ENCODE measurements at regions not wholly inside any gene's neighbourhood (a gene's known extent, or its start where the extent isn't known, plus 50 kb on each side); places are given as distances from the start of the nearest gene placed in this dataset.

DNA sequence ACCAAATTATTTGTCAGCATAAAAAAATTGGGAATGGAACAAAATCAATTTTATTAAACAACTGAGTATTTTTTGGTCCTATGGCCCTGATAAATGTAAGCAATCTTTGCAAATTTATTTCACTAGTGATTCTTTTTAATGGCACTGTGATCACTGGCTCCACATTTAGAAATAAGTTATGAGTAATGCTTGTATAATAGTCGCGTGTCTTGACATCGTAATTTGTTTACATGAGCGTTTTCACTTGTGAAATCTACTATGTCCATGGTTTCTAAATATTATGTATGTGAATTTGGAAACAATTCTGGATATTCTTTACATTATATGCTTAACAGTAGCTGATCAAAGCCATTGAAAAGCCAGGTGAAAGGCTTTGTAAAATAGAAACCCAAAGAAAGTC lies 817.5 kb downstream of the EFNA5 start:
- no peaks in the 10 kb centered on the region for H3K79me1 ChIP-seq (ENCODE audit: low read depth in 1 of 2, low read length in 2 of 2)
- ATAC-seq (ENCODE audit: low read depth) (peak; percentile 29; the same call in 1 of the 2 replicates), DNase-seq (peak; percentile 9)
- no peak overlapping the region for H3K14ac ChIP-seq (replicated peaks; ENCODE audit: low read depth, low read length)
- ChIA-PET CTCF (no interaction called here), POLR2A (ENCODE audit: unreplicated experiment) (no interaction called here)
- BruUV-seq (replicated peaks) = no TSS peak
- dilution Hi-C loops (cut with HindIII; ENCODE audit: low sequenced_read_pairs, unreplicated experiment) = no loop called here
- H3K4me3 ChIP-seq (ENCODE audit: insufficient read depth, low read depth, low read length) = no peak overlapping the region
- no peak overlapping the region for H4K91ac ChIP-seq (ENCODE audit: insufficient read depth, low read depth, low read length)
- in situ Hi-C loops (cut with MboI; ENCODE audit: low sequenced_read_pairs) = no loop called here
- no peak overlapping the region for H4K8ac ChIP-seq (ENCODE audit: low read depth in 2 of 2, low read length in 2 of 2)
- H2AK5ac ChIP-seq (ENCODE audit: low read depth, low read length) = no peak overlapping the region
- H4K5ac ChIP-seq (ENCODE audit: low read depth, low read length) = no peak overlapping the region
- H3K23ac ChIP-seq (ENCODE audit: low read depth, low read length) = no peak overlapping the region
- intact Hi-C loops (cut with micrococcal nuclease) = no loop called here
- no peaks in the 10 kb centered on the region for H3K4me1 ChIP-seq (ENCODE audit: control insufficient read depth, insufficient read depth, low read length)
- H2BK15ac ChIP-seq (ENCODE audit: low read depth, low read length) = no peak overlapping the region
- H2AFZ ChIP-seq (replicated peaks; ENCODE audit: low read length, poor library complexity) = no peak overlapping the region
- no peak overlapping the region for H3K18ac ChIP-seq (ENCODE audit: low read depth, low read length)
- H2BK20ac ChIP-seq (ENCODE audit: low read depth, low read length) = no peak overlapping the region
- H3K27ac ChIP-seq (ENCODE audit: insufficient read depth, low read length) = no peak overlapping the region
- no peak overlapping the region for H3K4me2 ChIP-seq (ENCODE audit: low read depth, low read length)
- H3K27me3 ChIP-seq (ENCODE audit: control insufficient read depth, insufficient read depth, low read length) = no peaks in the 10 kb centered on the region
- no peaks in the 10 kb centered on the region for H3K36me3 ChIP-seq (ENCODE audit: control insufficient read depth, insufficient read depth, low read length)
- H2BK120ac ChIP-seq (ENCODE audit: low read depth, low read length) = no peak overlapping the region
- no peak overlapping the region for H3K4ac ChIP-seq (ENCODE audit: low read depth, low read length)
- no peak overlapping the region for H2AK9ac ChIP-seq (replicated peaks; ENCODE audit: low read depth, low read length, poor library complexity)
- no peak overlapping the region for H2BK5ac ChIP-seq (ENCODE audit: low read depth, low read length, poor library complexity, severe bottlenecking)
- H3K56ac ChIP-seq (ENCODE audit: extremely low read depth, insufficient read depth, low read length) = no peak overlapping the region
- no peaks in the 10 kb centered on the region for H4K20me1 ChIP-seq (ENCODE audit: insufficient read depth, low read length)
- H3K9ac ChIP-seq (ENCODE audit: low read depth, low read length) = no peak overlapping the region
- H3K9me3 ChIP-seq (ENCODE audit: control insufficient read depth, insufficient read depth, low read length) = no peaks in the 10 kb centered on the region
- no peaks in the 10 kb centered on the region for H3K9me1 ChIP-seq (ENCODE audit: insufficient read depth, low read length)
- TF ChIP-seq, protein P1, sequence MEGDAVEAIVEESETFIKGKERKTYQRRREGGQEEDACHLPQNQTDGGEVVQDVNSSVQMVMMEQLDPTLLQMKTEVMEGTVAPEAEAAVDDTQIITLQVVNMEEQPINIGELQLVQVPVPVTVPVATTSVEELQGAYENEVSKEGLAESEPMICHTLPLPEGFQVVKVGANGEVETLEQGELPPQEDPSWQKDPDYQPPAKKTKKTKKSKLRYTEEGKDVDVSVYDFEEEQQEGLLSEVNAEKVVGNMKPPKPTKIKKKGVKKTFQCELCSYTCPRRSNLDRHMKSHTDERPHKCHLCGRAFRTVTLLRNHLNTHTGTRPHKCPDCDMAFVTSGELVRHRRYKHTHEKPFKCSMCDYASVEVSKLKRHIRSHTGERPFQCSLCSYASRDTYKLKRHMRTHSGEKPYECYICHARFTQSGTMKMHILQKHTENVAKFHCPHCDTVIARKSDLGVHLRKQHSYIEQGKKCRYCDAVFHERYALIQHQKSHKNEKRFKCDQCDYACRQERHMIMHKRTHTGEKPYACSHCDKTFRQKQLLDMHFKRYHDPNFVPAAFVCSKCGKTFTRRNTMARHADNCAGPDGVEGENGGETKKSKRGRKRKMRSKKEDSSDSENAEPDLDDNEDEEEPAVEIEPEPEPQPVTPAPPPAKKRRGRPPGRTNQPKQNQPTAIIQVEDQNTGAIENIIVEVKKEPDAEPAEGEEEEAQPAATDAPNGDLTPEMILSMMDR (conservative IDR thresholded peaks at IDR 0.05; ENCODE audit: low read depth, low read length) = no peak
- TF ChIP-seq ELK1 (IDR thresholded peaks at IDR 0.05; ENCODE audit: borderline replicate concordance, low read depth, low read length) (no peak), FOS (IDR thresholded peaks at IDR 0.05; ENCODE audit: low read depth, low read length) (no peak), CEBPB (IDR thresholded peaks at IDR 0.05; ENCODE audit: low read depth, low read length) (no peak), MAZ (IDR thresholded peaks at IDR 0.05; ENCODE audit: borderline replicate concordance, low read depth, low read length) (no peak), MXI1 (IDR thresholded peaks at IDR 0.05; ENCODE audit: borderline replicate concordance, low read depth, low read length) (no peak), BHLHE40 (IDR thresholded peaks at IDR 0.05; ENCODE audit: low read depth, low read length) (no peak), RCOR1 (IDR thresholded peaks at IDR 0.05; ENCODE audit: insufficient replicate concordance, low read length) (no peak), CHD1 (IDR thresholded peaks at IDR 0.05; ENCODE audit: low read depth, low read length) (no peak), SMC3 (IDR thresholded peaks at IDR 0.05; ENCODE audit: low read depth, low read length) (no peak), POLR2A (IDR thresholded peaks at IDR 0.05; ENCODE audit: low read depth, low read length) (no peak), RFX5 (IDR thresholded peaks at IDR 0.05; ENCODE audit: low read depth, low read length) (no peak), NFE2L2 (IDR thresholded peaks at IDR 0.05; ENCODE audit: low read depth, low read length) (no peak), MAFK (IDR thresholded peaks at IDR 0.05; ENCODE audit: low read depth, low read length) (no peak), RAD21 (IDR thresholded peaks at IDR 0.05; ENCODE audit: low read length) (no peak)
- TF ChIP-seq, protein P2, sequence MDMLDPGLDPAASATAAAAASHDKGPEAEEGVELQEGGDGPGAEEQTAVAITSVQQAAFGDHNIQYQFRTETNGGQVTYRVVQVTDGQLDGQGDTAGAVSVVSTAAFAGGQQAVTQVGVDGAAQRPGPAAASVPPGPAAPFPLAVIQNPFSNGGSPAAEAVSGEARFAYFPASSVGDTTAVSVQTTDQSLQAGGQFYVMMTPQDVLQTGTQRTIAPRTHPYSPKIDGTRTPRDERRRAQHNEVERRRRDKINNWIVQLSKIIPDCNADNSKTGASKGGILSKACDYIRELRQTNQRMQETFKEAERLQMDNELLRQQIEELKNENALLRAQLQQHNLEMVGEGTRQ (IDR thresholded peaks at IDR 0.05; ENCODE audit: low read depth, low read length) = no peak
- no CpG with 5 or more reads among the region's 4 CpGs for WGBS, 2 experiments (ENCODE audit: extremely low coverage in 2 of 2, insufficient read length in 1 of 2)

All from IMR-90 (cell line).